22Rv1 (cell line): ENCODE measurements at regions not wholly inside any gene's neighbourhood (a gene's known extent, or its start where the extent isn't known, plus 50 kb on each side); places are given as distances from the start of the nearest gene placed in this dataset.

ENCODE experiments used
- CTCF ChIP-seq: fragments of 450-650 bp; IDR thresholded peaks from 2 replicates; pipeline ENCODE4 v1.5.1; 2017; ENCODE audit warnings: mild to moderate bottlenecking
- ZFX ChIP-seq: fragments of 450-650 bp; IDR thresholded peaks from 2 replicates; pipeline ENCODE4 v1.6.1; 2017; ENCODE audit warnings: antibody characterized with exemption, borderline replicate concordance

GRCh38 chr1:70537788-70538187 is 126.7 kb downstream of the CTH start:
- TF ChIP-seq CTCF, result no peak
- TF ChIP-seq ZFX, result no peak
